ENCODE measurements at regions not wholly inside any gene's neighbourhood (a gene's known extent, or its start where the extent isn't known, plus 50 kb on each side); places are given as distances from the start of the nearest gene placed in this dataset.

DNA sequence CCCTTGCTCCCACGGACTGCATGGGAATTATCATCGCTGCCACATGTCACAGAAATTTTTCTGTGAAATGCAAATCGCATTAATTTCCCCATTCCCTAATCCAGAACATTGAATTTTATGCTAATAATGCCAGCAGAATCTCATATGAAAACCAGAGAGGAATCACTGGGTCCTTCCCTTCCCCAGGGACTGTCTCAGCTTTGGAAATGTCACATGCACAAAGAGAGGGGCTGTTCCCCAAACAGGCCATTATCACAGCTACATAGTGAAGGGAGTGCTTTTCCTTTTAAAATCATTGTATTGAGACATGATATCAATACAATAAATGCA, 954.5 kb downstream of the BRD1 start:
- Histone ChIP-seq H3K4me3 (replicated peaks in 1 of 3; ENCODE audit: insufficient read depth in 1 of 3, low read depth in 2 of 3, low read length in 3 of 3) (no peak overlapping the region), H3K79me2 (ENCODE audit: insufficient read depth, low read length) (no peaks in the 10 kb centered on the region), H3K4me1 (ENCODE audit: insufficient read depth, low read length) (no peaks in the 10 kb centered on the region), H3K27me3 (ENCODE audit: control insufficient read depth in 1 of 2, insufficient read depth in 2 of 2, low read length in 2 of 2) (peaks cover 3 to 23% of the 10 kb centered on the region in 2 experiments; a peak in 3 of 5 replicates), H3K9ac (ENCODE audit: insufficient read depth, low read depth, low read length) (no peak overlapping the region), H3K9me3 (ENCODE audit: low read length) (no peaks in the 10 kb centered on the region), H3K36me3 (replicated peaks in 1 of 2; ENCODE audit: control insufficient read depth in 1 of 2, insufficient read depth in 2 of 2, low read length in 2 of 2) (no peaks in the 10 kb centered on the region), H3K4me2 (ENCODE audit: low read depth, low read length) (no peak overlapping the region), H2AFZ (ENCODE audit: low read length) (no peak overlapping the region), H3K27ac (ENCODE audit: extremely low read length, insufficient read depth, low read length) (no peak overlapping the region), H4K20me1 (ENCODE audit: insufficient read depth, low read length) (no peaks in the 10 kb centered on the region)
- no peak for FAIRE-seq
- no peak for DNase-seq (ENCODE audit: low spot score)
- POLR2A ChIA-PET = no interaction called here
- ATAC-seq = no peak
- BruUV-seq (replicated peaks) = no TSS peak
- TF ChIP-seq, protein P1, sequence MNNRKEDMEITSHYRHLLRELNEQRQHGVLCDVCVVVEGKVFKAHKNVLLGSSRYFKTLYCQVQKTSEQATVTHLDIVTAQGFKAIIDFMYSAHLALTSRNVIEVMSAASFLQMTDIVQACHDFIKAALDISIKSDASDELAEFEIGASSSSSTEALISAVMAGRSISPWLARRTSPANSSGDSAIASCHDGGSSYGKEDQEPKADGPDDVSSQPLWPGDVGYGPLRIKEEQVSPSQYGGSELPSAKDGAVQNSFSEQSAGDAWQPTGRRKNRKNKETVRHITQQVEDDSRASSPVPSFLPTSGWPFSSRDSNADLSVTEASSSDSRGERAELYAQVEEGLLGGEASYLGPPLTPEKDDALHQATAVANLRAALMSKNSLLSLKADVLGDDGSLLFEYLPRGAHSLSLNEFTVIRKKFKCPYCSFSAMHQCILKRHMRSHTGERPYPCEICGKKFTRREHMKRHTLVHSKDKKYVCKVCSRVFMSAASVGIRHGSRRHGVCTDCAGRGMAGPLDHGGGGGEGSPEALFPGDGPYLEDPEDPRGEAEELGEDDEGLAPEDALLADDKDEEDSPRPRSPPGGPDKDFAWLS (CRISPR knock-in tag; IDR thresholded peaks at IDR 0.05; ENCODE audit: borderline replicate concordance) = no peak
- no peak for TF ChIP-seq ZNF670 (CRISPR knock-in tag; IDR thresholded peaks at IDR 0.05; ENCODE audit: borderline replicate concordance)
- no peak for TF ChIP-seq HES4 (CRISPR knock-in tag; IDR thresholded peaks at IDR 0.05; ENCODE audit: borderline replicate concordance)
- no peak for TF ChIP-seq TOE1 (CRISPR knock-in tag; IDR thresholded peaks at IDR 0.05)
- TF ChIP-seq ZFAT (CRISPR knock-in tag; conservative IDR thresholded peaks at IDR 0.05) = no peak
- no peak for TF ChIP-seq NR1H2 (CRISPR knock-in tag; IDR thresholded peaks at IDR 0.05; ENCODE audit: borderline replicate concordance, low read depth)
- TF ChIP-seq KMT2B (CRISPR knock-in tag; IDR thresholded peaks at IDR 0.05) = no peak
- TF ChIP-seq ZNF136 (CRISPR knock-in tag; IDR thresholded peaks at IDR 0.05; ENCODE audit: low read depth) = no peak
- in situ Hi-C loops (cut with HindIII; ENCODE audit: extremely low pct_ligation_motif_present, low pct_unique_long_range_greater_than_20kb) (no loop called here), intact Hi-C loops (cut with micrococcal nuclease; ENCODE audit: unreplicated experiment) (no loop called here)
- CTCF ChIA-PET (ENCODE audit: low intra/inter-chr PET ratio, low total read pairs) = no interaction called here
- 25% methylated on average over 3 of the region's 3 CpGs for WGBS (ENCODE audit: low lambda C conversion rate)

All from HepG2 (cell line).